Trophoblast cell (in vitro differentiated cells and primary cell): ENCODE measurements at regions not wholly inside any gene's neighbourhood (a gene's known extent, or its start where the extent isn't known, plus 50 kb on each side); places are given as distances from the start of the nearest gene placed in this dataset.
"Not testable (repeated sequence)": the region's sequence is repeated elsewhere in the genome, so short reads cannot be mapped to it uniquely, and the experiment has no call there.

Experiments
- DNase-seq, 2 donors: peaks; one replicate each; pipeline ENCODE4 v3.0.0-alpha.2; 2016
- H2AFZ ChIP-seq: 2 replicates; pipeline ENCODE4 v1.6.1; 2013; ENCODE audit warnings: low read length, moderate library complexity, mild to moderate bottlenecking; ENCODE audit not compliant: insufficient read depth, poor library complexity
- H2AK5ac ChIP-seq: 2 replicates; pipeline ENCODE4 v1.6.1; 2013; ENCODE audit warnings: mild to moderate bottlenecking, low read length
- H2BK120ac ChIP-seq: 2 replicates; pipeline ENCODE4 v1.6.1; 2013; ENCODE audit warnings: low read length, mild to moderate bottlenecking, moderate library complexity; ENCODE audit not compliant: insufficient read depth, poor library complexity
- H2BK12ac ChIP-seq: 2 replicates; pipeline ENCODE4 v1.6.1; 2013; ENCODE audit warnings: mild to moderate bottlenecking, low read length, moderate library complexity
- H2BK5ac ChIP-seq: 2 replicates; pipeline ENCODE4 v1.6.1; 2013; ENCODE audit warnings: low read length, low read depth, moderate library complexity, mild to moderate bottlenecking; ENCODE audit not compliant: poor library complexity
- H3K14ac ChIP-seq: 2 replicates; pipeline ENCODE4 v1.6.1; 2013; ENCODE audit warnings: mild to moderate bottlenecking, low read length
- H3K18ac ChIP-seq: 2 replicates; pipeline ENCODE4 v1.6.1; 2013; ENCODE audit warnings: mild to moderate bottlenecking, low read length
- H3K23ac ChIP-seq: 2 replicates; pipeline ENCODE4 v1.6.1; 2013; ENCODE audit warnings: low read length
- H3K27ac ChIP-seq: 2 replicates; pipeline ENCODE4 v1.5.1; 2013; ENCODE audit warnings: low read depth, mild to moderate bottlenecking, inconsistent platforms, low read length, moderate library complexity
- H3K27me3 ChIP-seq: 2 replicates; pipeline ENCODE4 v1.6.1; 2013; ENCODE audit warnings: inconsistent platforms, mild to moderate bottlenecking, low read length, moderate library complexity; ENCODE audit not compliant: insufficient read depth
- H3K36me3 ChIP-seq, 2 experiments: 1 replicate in 1 of 2; 2 replicates in 1 of 2; pipeline ENCODE4 v1.6.1; 2013; ENCODE audit warnings: low read length in 2 of 2, mild to moderate bottlenecking in 2 of 2, moderate library complexity in 1 of 2; ENCODE audit not compliant: insufficient read depth in 2 of 2, control insufficient read depth in 1 of 2
- H3K4ac ChIP-seq: 2 replicates; pipeline ENCODE4 v1.6.1; 2013; ENCODE audit warnings: low read depth, mild to moderate bottlenecking, low read length, moderate library complexity
- H3K4me1 ChIP-seq, 2 experiments: 1 replicate in 1 of 2; 2 replicates in 1 of 2; pipeline ENCODE4 v1.6.1; 2013; ENCODE audit warnings: low read length in 2 of 2, mild to moderate bottlenecking in 2 of 2, moderate library complexity in 1 of 2; ENCODE audit not compliant: insufficient read depth in 2 of 2, control insufficient read depth in 1 of 2
- H3K4me2 ChIP-seq: 2 replicates; pipeline ENCODE4 v1.6.1; 2013; ENCODE audit warnings: inconsistent platforms, mild to moderate bottlenecking, low read length, moderate library complexity
- H3K4me3 ChIP-seq: 2 replicates; pipeline ENCODE4 v1.5.1; 2013; ENCODE audit warnings: mild to moderate bottlenecking, low read depth, low read length, inconsistent platforms
- H3K79me1 ChIP-seq: one replicate; pipeline ENCODE4 v1.6.1; 2013; ENCODE audit warnings: low read length
- H3K79me2 ChIP-seq: 2 replicates; pipeline ENCODE4 v1.6.1; 2013; ENCODE audit warnings: low read length, mild to moderate bottlenecking; ENCODE audit not compliant: control insufficient read depth, insufficient read depth, poor library complexity
- H3K9ac ChIP-seq: 2 replicates; pipeline ENCODE4 v1.6.1; 2013; ENCODE audit warnings: mild to moderate bottlenecking, low read length
- H3K9me3 ChIP-seq: 2 replicates; pipeline ENCODE4 v1.6.1; 2013; ENCODE audit warnings: low read depth, mild to moderate bottlenecking, control low read depth, inconsistent platforms, low read length; ENCODE audit not compliant: insufficient read depth
- H4K12ac ChIP-seq: 2 replicates; pipeline ENCODE4 v1.6.1; 2013; ENCODE audit warnings: low read depth, mild to moderate bottlenecking, low read length, moderate library complexity
- H4K8ac ChIP-seq: 2 replicates; pipeline ENCODE4 v1.6.1; 2013; ENCODE audit warnings: low read depth, mild to moderate bottlenecking, low read length, moderate library complexity
- H4K91ac ChIP-seq: one replicate; pipeline ENCODE4 v1.6.1; 2013; ENCODE audit warnings: low read depth, mild to moderate bottlenecking, low read length, moderate library complexity
- WGBS: extraction: QIAGEN DNeasy Blood & Tissue Kit; methylation state at CpG from one replicate; pipeline ENCODE4 v1.1.7; 2013; ENCODE audit warnings: missing lambda C conversion rate; ENCODE audit not compliant: insufficient read length, insufficient coverage; ENCODE audit errors: extremely low coverage; 5-methylcytosine and 5-hydroxymethylcytosine counted together

- not testable (repeated sequence) for H3K23ac ChIP-seq, H3K79me2 ChIP-seq, H3K4me3 ChIP-seq, H3K4me1 ChIP-seq, H3K27me3 ChIP-seq, H3K18ac ChIP-seq, H4K12ac ChIP-seq, H4K91ac ChIP-seq, H3K27ac ChIP-seq, H2BK120ac ChIP-seq, H2AK5ac ChIP-seq, H4K8ac ChIP-seq, H3K4me2 ChIP-seq, H3K9ac ChIP-seq, H2BK5ac ChIP-seq, H3K9me3 ChIP-seq, H3K4ac ChIP-seq, H3K36me3 ChIP-seq, H2BK12ac ChIP-seq, H2AFZ ChIP-seq, DNase-seq, H3K79me1 ChIP-seq, H3K14ac ChIP-seq
- WGBS = no CpG with 5 or more reads among the region's 2 CpGs
Observed at GRCh38 chr3:166612761-166613160, 767.3 kb downstream of the ZBBX start.

- Histone ChIP-seq H3K4ac (no peak overlapping the region), H3K4me3 (no peak overlapping the region), H2BK12ac (no peak overlapping the region), H3K18ac (no peak overlapping the region), H4K91ac (no peak overlapping the region), H3K79me1 (no peaks in the 10 kb centered on the region), H3K27ac (no peak overlapping the region), H2BK120ac (no peak overlapping the region), H3K14ac (no peak overlapping the region), H2AK5ac (no peak overlapping the region), H3K27me3 (no peaks in the 10 kb centered on the region), H3K9ac (no peak overlapping the region), H4K12ac (no peak overlapping the region), H2AFZ (no peak overlapping the region), H3K79me2 (no peaks in the 10 kb centered on the region), H3K4me1 (no peaks in the 10 kb centered on the region), H2BK5ac (no peak overlapping the region), H3K36me3 (no peaks in the 10 kb centered on the region), H3K9me3 (no peaks in the 10 kb centered on the region), H3K23ac (no peak overlapping the region), H4K8ac (no peak overlapping the region), H3K4me2 (no peak overlapping the region)
- no CpG with 5 or more reads among the region's 1 CpG for WGBS
- no peak for DNase-seq
Observed at GRCh38 chr3:166607933-166608521, 770.8 kb upstream of the BCHE start.

GRCh38 chr3:166606988-166607387 lies 769.8 kb upstream of the BCHE start:
- H2BK120ac ChIP-seq = no peak overlapping the region
- no peaks in the 10 kb centered on the region for H3K36me3 ChIP-seq
- H3K4me2 ChIP-seq = no peak overlapping the region
- no peak overlapping the region for H2AK5ac ChIP-seq
- no peak overlapping the region for H2BK12ac ChIP-seq
- H3K14ac ChIP-seq = no peak overlapping the region
- H3K23ac ChIP-seq = no peak overlapping the region
- H4K8ac ChIP-seq = no peak overlapping the region
- no peak overlapping the region for H3K9ac ChIP-seq
- H3K18ac ChIP-seq = no peak overlapping the region
- H4K91ac ChIP-seq = no peak overlapping the region
- no peaks in the 10 kb centered on the region for H3K27me3 ChIP-seq
- no peaks in the 10 kb centered on the region for H3K79me2 ChIP-seq
- no peaks in the 10 kb centered on the region for H3K4me1 ChIP-seq
- DNase-seq = no peak
- no peaks in the 10 kb centered on the region for H3K9me3 ChIP-seq
- no peak overlapping the region for H3K4me3 ChIP-seq
- no peaks in the 10 kb centered on the region for H3K79me1 ChIP-seq
- H3K4ac ChIP-seq = no peak overlapping the region
- no peak overlapping the region for H2BK5ac ChIP-seq
- no peak overlapping the region for H2AFZ ChIP-seq
- H3K27ac ChIP-seq = no peak overlapping the region
- H4K12ac ChIP-seq = no peak overlapping the region

GRCh38 chr3:166593776-166594175 lies 756.6 kb upstream of the BCHE start:
- peak; percentile 59 to 77 for DNase-seq
- Histone ChIP-seq H4K12ac (no peak overlapping the region), H2AFZ (no peak overlapping the region), H3K4me2 (no peak overlapping the region), H3K4me3 (no peak overlapping the region), H3K9ac (no peak overlapping the region), H3K18ac (no peak overlapping the region), H4K91ac (no peak overlapping the region), H3K9me3 (no peaks in the 10 kb centered on the region), H3K4me1 (no peaks in the 10 kb centered on the region), H2BK120ac (no peak overlapping the region), H3K27me3 (no peaks in the 10 kb centered on the region), H3K14ac (no peak overlapping the region), H3K79me2 (no peaks in the 10 kb centered on the region), H3K4ac (no peak overlapping the region), H3K27ac (no peak overlapping the region), H3K79me1 (no peaks in the 10 kb centered on the region), H2BK12ac (no peak overlapping the region), H2BK5ac (no peak overlapping the region), H4K8ac (no peak overlapping the region), H3K36me3 (no peaks in the 10 kb centered on the region), H2AK5ac (no peak overlapping the region), H3K23ac (no peak overlapping the region)
- WGBS = no CpG with 5 or more reads among the region's 1 CpG
